GM18870 (cell line): ENCODE measurements at regions not wholly inside any gene's neighbourhood (a gene's known extent, or its start where the extent isn't known, plus 50 kb on each side); places are given as distances from the start of the nearest gene placed in this dataset.
"Not testable (repeated sequence)": the region's sequence is repeated elsewhere in the genome, so short reads cannot be mapped to it uniquely, and the experiment has no call there.

Experiments used
- ATAC-seq: cut with Tn5 transposase; IDR thresholded peaks from one replicate; pipeline ENCODE4 v1.9.1; 2021; ENCODE audit warnings: moderate library complexity; ENCODE audit not compliant: unreplicated experiment

GRCh38 chr5:96209829-96210228 is 223.2 kb downstream of the PCSK1 start:
- no peak for ATAC-seq

- no peak for ATAC-seq
Observed at GRCh38 chr5:96207420-96207819, 225.6 kb downstream of the PCSK1 start.

DNA sequence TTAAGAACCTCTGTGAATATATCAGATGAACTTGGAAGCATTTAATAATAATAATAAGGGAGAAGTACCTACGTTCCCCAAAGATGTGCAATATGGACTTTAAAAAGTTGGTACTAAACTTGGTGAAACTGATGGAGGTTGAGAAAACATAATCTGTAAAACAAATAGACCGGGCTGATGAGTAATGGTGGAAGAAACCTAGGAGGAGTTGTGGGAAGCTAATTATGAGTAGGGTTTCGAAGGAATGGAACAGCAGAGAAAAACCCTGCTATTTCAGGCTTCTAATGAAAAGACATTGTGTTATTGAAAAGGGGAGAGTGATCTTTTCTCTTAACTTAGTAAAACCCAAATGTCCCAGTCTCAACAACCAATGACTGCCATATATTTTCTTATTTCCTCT is 229.3 kb downstream of the PCSK1 start:
- ATAC-seq, result no peak

- no peak for ATAC-seq
Observed at GRCh38 chr5:96201503-96201902, 231.5 kb downstream of the PCSK1 start.

DNA sequence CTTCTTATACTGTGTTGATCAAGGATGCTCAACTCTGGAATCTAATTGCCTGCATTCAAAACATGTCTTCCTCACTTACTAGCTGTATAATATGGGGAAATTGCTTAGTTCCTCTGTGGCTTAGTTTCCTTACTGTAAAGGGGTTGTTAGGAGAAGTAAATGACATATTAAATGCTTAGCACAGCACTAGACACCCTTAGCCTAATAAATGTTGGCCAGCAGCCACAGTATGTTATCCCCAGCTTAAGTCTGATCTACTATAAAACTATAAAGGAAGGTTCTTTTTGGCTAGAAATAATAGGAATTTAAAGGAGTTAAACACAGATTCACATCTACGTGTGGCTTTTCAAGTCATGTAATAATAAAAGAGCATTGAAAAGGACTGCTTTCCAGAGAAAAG is 232.4 kb downstream of the PCSK1 start:
- ATAC-seq, result no peak

GRCh38 chr5:96199713-96200183 is 233.3 kb downstream of the PCSK1 start:
- ATAC-seq, result no peak

DNA sequence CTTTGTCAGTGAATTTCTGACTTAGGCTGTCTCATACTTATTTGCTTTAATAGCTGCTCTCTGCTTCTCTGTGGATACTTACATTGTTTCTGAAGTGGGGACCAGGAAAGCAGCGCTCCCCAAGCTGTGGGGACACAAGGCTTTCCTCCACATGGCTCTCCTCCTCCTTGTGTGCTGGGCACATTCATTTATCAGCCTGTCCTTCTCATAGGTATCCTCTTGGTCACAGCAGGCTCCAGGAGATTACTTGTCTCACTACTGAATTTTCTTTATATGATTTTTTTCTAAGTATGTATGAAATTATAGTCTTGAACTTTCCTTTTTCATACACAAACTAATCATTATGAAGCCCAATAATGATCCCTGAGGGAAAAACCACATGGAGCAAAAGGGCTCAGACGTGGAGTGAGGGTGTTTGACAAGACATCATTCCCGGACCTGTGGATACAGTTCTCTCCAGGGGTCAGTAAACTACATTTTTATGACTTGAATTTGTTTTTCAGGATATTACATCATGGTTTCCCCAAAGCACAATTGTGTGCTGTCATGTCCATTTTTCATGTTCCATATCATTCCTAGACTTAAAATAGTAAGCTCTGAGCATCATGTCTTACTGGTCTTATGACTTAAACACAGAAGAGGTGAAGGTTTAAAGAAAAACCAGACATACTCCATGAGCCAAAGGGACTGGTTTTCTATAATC is 234.5 kb downstream of the PCSK1 start:
- no peak for ATAC-seq

DNA sequence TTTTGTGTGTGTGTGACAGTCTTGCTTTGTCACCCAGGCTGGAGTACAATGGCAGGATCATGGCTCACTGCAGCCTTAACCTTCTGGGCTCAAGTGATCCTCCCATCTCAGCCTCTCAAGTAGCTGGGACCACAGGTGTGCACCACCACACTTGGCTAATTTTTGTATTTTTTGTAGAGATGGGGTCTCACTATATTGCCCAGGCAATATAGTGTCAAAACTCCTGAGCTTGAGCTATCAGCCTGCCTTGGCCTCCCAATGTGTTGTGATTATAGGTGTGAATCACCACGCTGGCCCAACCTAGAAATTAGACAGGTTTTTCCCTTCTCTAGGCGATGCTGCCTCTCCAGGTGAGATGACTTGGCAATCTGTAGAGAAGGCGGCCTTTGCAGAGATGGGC is 235.3 kb downstream of the PCSK1 start:
- ATAC-seq, result not testable (repeated sequence)

GRCh38 chr5:96197347-96197746 is 235.7 kb upstream of the ELL2 start:
- no peak for ATAC-seq

DNA sequence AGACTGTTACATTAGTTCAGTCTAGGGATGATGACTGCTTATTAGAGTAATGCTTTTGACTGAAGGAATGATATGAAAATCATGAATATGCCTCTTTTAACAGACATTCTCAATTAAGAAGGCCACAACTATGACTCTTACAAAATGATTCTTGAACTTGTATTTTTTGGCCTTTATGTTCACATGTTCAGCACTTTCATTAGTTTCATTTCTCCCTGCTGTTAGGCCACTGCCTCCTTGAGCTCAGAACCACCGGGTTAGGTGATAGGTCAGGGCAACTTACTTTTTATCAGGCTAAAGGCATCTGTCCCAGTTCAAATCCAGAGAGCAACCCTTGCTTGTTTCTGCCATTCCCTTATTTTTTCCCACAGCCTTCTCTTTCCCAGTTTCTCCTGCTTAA is 235.2 kb upstream of the ELL2 start:
- no peak for ATAC-seq

- ATAC-seq, result no peak
Observed at GRCh38 chr5:96196407-96196806, 234.8 kb upstream of the ELL2 start.

DNA sequence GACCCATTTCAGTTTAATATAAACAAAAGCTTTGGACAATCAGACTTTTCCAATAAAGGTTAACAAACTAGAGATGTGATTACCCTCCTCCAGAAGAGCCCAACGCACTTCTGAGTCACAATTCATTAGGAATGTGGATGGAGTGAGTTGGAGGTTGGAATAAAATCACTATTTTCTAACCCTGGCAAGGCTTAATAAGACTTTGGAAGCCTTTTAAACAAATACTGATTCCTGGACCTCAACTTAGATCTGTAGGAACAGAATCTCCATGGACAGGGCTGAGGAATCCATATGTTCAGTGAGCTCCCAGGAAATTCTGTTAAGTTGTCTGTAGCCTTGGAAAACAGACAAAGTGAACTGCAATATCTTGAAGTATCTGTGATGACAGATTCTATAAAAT is 233.5 kb upstream of the ELL2 start:
- ATAC-seq, result no peak

- no peak for ATAC-seq
Observed at GRCh38 chr5:96194593-96194992, 232.9 kb upstream of the ELL2 start.

DNA sequence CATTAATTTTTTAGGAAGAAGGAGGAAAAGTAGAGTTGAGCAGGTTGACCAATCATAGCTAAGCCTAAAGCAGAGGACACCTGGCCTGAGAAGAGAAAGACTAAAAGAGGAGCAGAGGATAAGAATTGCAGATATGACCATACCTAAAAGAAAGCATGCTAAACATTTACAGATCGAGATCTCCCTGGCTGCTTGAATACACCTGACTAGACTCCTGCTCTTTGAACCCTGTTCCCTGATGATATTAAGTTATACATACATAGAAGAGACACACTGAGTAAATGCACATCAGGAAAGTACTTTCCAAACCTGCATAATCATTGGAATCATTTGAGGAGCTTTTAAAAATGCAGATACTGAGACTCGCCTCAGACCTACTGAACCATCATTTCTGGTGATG is 232.3 kb upstream of the ELL2 start:
- ATAC-seq, result no peak

DNA sequence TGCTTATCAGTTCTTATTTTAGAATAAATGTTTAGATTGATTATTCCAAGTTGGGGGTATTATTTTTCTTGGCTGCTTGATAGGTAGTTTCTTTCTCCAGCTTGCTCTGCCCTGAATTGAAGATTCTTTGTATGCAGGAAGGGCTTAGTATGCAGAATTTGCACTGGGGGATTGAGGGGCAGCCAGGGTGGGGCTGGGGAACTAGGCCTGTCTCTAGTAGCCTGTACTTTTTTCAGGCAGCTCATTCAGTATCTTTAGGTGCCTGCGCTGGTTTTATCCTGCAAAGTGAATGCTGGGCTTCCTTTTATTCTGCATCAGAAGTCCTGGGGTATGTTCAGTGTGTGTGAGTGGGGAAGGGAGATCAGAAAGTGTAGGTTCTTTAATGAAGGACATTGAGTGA is 228.3 kb upstream of the ELL2 start:
- ATAC-seq, result no peak

- no peak for ATAC-seq
Observed at GRCh38 chr5:96189028-96189826, 227.6 kb upstream of the ELL2 start.

GRCh38 chr5:96187309-96188027 is 225.8 kb upstream of the ELL2 start:
- no peak for ATAC-seq

- not testable (repeated sequence) for ATAC-seq
Observed at GRCh38 chr5:96184510-96184909, 222.9 kb upstream of the ELL2 start.

GRCh38 chr5:96180684-96181435 is 219.2 kb upstream of the ELL2 start:
- no peak for ATAC-seq

DNA sequence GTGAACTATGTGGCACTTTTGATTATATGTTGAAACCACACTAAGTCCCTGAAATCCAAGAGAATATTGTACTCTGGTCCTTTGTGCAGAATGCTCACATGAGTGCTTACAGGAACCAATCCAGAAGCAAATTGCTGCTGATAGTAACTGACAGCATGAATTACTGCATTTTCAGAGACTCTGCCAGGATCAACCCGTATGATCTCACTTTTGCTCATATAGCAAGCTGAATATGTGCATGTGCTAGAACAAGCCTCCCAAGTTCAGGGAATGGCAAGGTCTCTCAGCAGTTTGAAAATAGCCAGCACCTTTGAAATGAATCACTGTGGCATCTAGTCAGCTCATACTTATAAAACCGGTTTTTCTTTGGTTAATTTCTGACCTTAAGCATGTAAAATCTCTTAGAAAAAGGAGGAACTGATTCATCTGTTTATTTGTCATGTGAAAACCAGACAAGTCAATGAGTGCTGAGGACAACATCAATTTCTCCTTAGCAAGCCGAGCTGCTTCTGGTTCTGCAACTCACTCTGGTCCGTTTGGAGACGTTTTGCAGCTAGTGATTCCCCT is 215.7 kb upstream of the ELL2 start:
- peak; percentile 94 for ATAC-seq

- ATAC-seq, result no peak
Observed at GRCh38 chr5:96176022-96176421, 214.4 kb upstream of the ELL2 start.
